ENCODE measurements at regions not wholly inside any gene's neighbourhood (a gene's known extent, or its start where the extent isn't known, plus 50 kb on each side); places are given as distances from the start of the nearest gene placed in this dataset.

- BruUV-seq (replicated peaks), result no TSS peak
- FAIRE-seq, result no peak
- no peak for DNase-seq (ENCODE audit: low read depth, low spot score)
- no peaks in the 10 kb centered on the region for H3K27me3 ChIP-seq (ENCODE audit: control insufficient read depth in 2 of 2, insufficient read depth in 2 of 2, low read length in 2 of 2)
- TF ChIP-seq POLR2AphosphoS5 (IDR thresholded peaks at IDR 0.05; ENCODE audit: insufficient read depth, low read depth, low read length) (no peak), GATA2 (IDR thresholded peaks at IDR 0.05; ENCODE audit: insufficient read depth, insufficient read length, low read depth, low read length) (no peak), CTCF (IDR thresholded peaks at IDR 0.05; ENCODE audit: extremely low read depth in 1 of 2, insufficient read depth in 1 of 2, low read depth in 1 of 2, low read length in 2 of 2) (no peak), EZH2 (IDR thresholded peaks at IDR 0.05; ENCODE audit: borderline replicate concordance, low read depth, low read length, severe bottlenecking) (no peak)
- dilution Hi-C loops (cut with MboI; ENCODE audit: extremely low pct_ligation_motif_present, low sequenced_read_pairs), result no loop called here
- no peaks in the 10 kb centered on the region for H3K9me1 ChIP-seq (replicated peaks; ENCODE audit: control insufficient read depth, extremely low read depth, insufficient read depth, low read length)
- no peak overlapping the region for H3K4me2 ChIP-seq (ENCODE audit: insufficient read depth, low read length)
- H3K9me3 ChIP-seq (replicated peaks; ENCODE audit: control insufficient read depth, insufficient read depth, low read length), result no peaks in the 10 kb centered on the region
- no peaks in the 10 kb centered on the region for H3K36me3 ChIP-seq (ENCODE audit: control insufficient read depth in 2 of 2, extremely low read depth in 1 of 2, insufficient read depth in 2 of 2, low read length in 2 of 2)
- no peaks in the 10 kb centered on the region for H3K79me2 ChIP-seq (ENCODE audit: control insufficient read depth, insufficient read depth, low read length)
- H3K27ac ChIP-seq (ENCODE audit: insufficient read depth, low read depth, low read length), result no peak overlapping the region
- H4K20me1 ChIP-seq (replicated peaks; ENCODE audit: control insufficient read depth, extremely low read depth, insufficient read depth, low read length), result no peaks in the 10 kb centered on the region
- no peak overlapping the region for H2AFZ ChIP-seq (ENCODE audit: low read depth, low read length)
- no peaks in the 10 kb centered on the region for H3K4me1 ChIP-seq (ENCODE audit: control insufficient read depth, extremely low read depth, insufficient read depth, low read length)
- H3K9ac ChIP-seq (replicated peaks; ENCODE audit: extremely low read depth, insufficient read depth, low read length), result no peak overlapping the region
- H3K4me3 ChIP-seq (replicated peaks in 1 of 3; ENCODE audit: insufficient read depth in 1 of 3, low read depth in 1 of 3, low read length in 3 of 3), result no peak overlapping the region
- intact Hi-C loops (cut with micrococcal nuclease), result no loop called here
- CTCF ChIA-PET, result no interaction called here
- POLR2A ChIA-PET, result no interaction called here
Observed at GRCh38 chr11:90446207-90446606, 223.4 kb upstream of the CHORDC1 start.

- POLR2A ChIA-PET, result no interaction called here
- FAIRE-seq, result no peak
Observed at GRCh38 chr11:90438069-90438468, 215.2 kb upstream of the CHORDC1 start.

More at GRCh38 chr11:90438069-90438468, 215.2 kb upstream of the CHORDC1 start:
- dilution Hi-C loops (cut with MboI; ENCODE audit: extremely low pct_ligation_motif_present, low sequenced_read_pairs), result no loop called here
- Histone ChIP-seq H3K4me1 (ENCODE audit: control insufficient read depth, extremely low read depth, insufficient read depth, low read length) (no peaks in the 10 kb centered on the region), H3K4me3 (replicated peaks in 1 of 3; ENCODE audit: insufficient read depth in 1 of 3, low read depth in 1 of 3, low read length in 3 of 3) (no peak overlapping the region), H3K79me2 (ENCODE audit: control insufficient read depth, insufficient read depth, low read length) (no peaks in the 10 kb centered on the region), H3K27me3 (ENCODE audit: control insufficient read depth in 2 of 2, insufficient read depth in 2 of 2, low read length in 2 of 2) (no peaks in the 10 kb centered on the region), H4K20me1 (replicated peaks; ENCODE audit: control insufficient read depth, extremely low read depth, insufficient read depth, low read length) (no peaks in the 10 kb centered on the region), H3K9me1 (replicated peaks; ENCODE audit: control insufficient read depth, extremely low read depth, insufficient read depth, low read length) (no peaks in the 10 kb centered on the region), H3K4me2 (ENCODE audit: insufficient read depth, low read length) (no peak overlapping the region), H2AFZ (ENCODE audit: low read depth, low read length) (no peak overlapping the region), H3K9ac (replicated peaks; ENCODE audit: extremely low read depth, insufficient read depth, low read length) (no peak overlapping the region), H3K36me3 (ENCODE audit: control insufficient read depth in 2 of 2, extremely low read depth in 1 of 2, insufficient read depth in 2 of 2, low read length in 2 of 2) (no peaks in the 10 kb centered on the region), H3K27ac (ENCODE audit: insufficient read depth, low read depth, low read length) (no peak overlapping the region), H3K9me3 (replicated peaks; ENCODE audit: control insufficient read depth, insufficient read depth, low read length) (no peaks in the 10 kb centered on the region)
- TF ChIP-seq MYC (IDR thresholded peaks at IDR 0.05; ENCODE audit: low read depth, low read length) (no peak), CTCF (IDR thresholded peaks at IDR 0.05; ENCODE audit: extremely low read depth in 1 of 2, insufficient read depth in 1 of 2, low read depth in 1 of 2, low read length in 2 of 2) (no peak), MAX (IDR thresholded peaks at IDR 0.05; ENCODE audit: insufficient read depth, insufficient read length) (no peak), EZH2 (IDR thresholded peaks at IDR 0.05; ENCODE audit: borderline replicate concordance, low read depth, low read length, severe bottlenecking) (no peak), POLR2AphosphoS5 (IDR thresholded peaks at IDR 0.05; ENCODE audit: insufficient read depth, low read depth, low read length) (no peak), FOS (IDR thresholded peaks at IDR 0.05; ENCODE audit: borderline replicate concordance, insufficient read depth, low read length) (no peak), GATA2 (IDR thresholded peaks at IDR 0.05; ENCODE audit: insufficient read depth, insufficient read length, low read depth, low read length) (no peak), JUN (IDR thresholded peaks at IDR 0.05; ENCODE audit: borderline replicate concordance, insufficient read depth, insufficient read length, low read depth) (no peak), POLR2A (IDR thresholded peaks at IDR 0.05; ENCODE audit: low read depth, low read length) (no peak)
- CTCF ChIA-PET, result interaction anchor here (1.6 kb wide), 1 partner anchor 150 kb away, joined by 3 read pairs; no protein-coding TSS in a partner anchor
- no peak for DNase-seq (ENCODE audit: low read depth, low spot score)
- BruUV-seq (replicated peaks), result no TSS peak
- intact Hi-C loops (cut with micrococcal nuclease), result no loop called here

Data from endothelial cell of umbilical vein (primary cell).